HCT116 (cell line): ENCODE measurements at regions not wholly inside any gene's neighbourhood (a gene's known extent, or its start where the extent isn't known, plus 50 kb on each side); places are given as distances from the start of the nearest gene placed in this dataset.

Experiments used
- ATAC-seq: fragments of 200-7000 bp; cut with Tn5 transposase; 2 replicates; pipeline ENCODE4 v1.9.1; 2020; ENCODE audit warnings: mild to moderate bottlenecking, moderate library complexity
- BruUV-seq: library from RNA; stranded (reverse); fragments of 400-500 nt; replicated peaks from 2 replicates; lab custom pipeline; 2021; lab: Mats Ljungman, UMichigan
- CTCF ChIA-PET: fragments of 300-600 bp; sonication (Branson Sonifier 250); formaldehyde crosslinking; loops from one replicate; lab custom pipeline; 2021; ENCODE audit warnings: antibody characterized with exemption; lab: Charles Lee
- POLR2A ChIA-PET: fragments of 300-600, 350-600 bp; sonication (Branson Sonifier 250); formaldehyde crosslinking; loops from one replicate; lab custom pipeline; 2021; ENCODE audit warnings: antibody characterized with exemption; lab: Charles Lee
- RAD21 ChIA-PET, 2 experiments: fragments of 300-600 bp; sonication (Branson Sonifier 250); formaldehyde crosslinking; loops; one replicate each; lab custom pipeline; 2023; ENCODE audit warnings: low total read pairs in 2 of 2; ENCODE audit not compliant: uncharacterized antibody in 2 of 2, unreplicated experiment in 2 of 2, low non-redundant PET in 1 of 2; lab: Charles Lee
- DNase-seq: peaks from one replicate; pipeline ENCODE4 v3.0.0-alpha.2; 2010; ENCODE audit warnings: low read depth, low spot score
- H2AFZ ChIP-seq: fragments of 200-600 bp; shearing (Covaris generic), sonication (generic); 2 replicates; pipeline ENCODE4 v1.6.1; 2017; ENCODE audit warnings: low read depth, mixed run types, mixed read lengths, antibody characterized with exemption, low read length; ENCODE audit not compliant: poor library complexity, severe bottlenecking
- H3K27ac ChIP-seq: 2 replicates; pipeline ENCODE4 v1.5.1; 2012; ENCODE audit warnings: low read depth, low read length
- H3K27me3 ChIP-seq: fragments of 200-600 bp; sonication (generic); 2 replicates; pipeline ENCODE4 v1.6.1; 2016; ENCODE audit warnings: mixed run types, low read length, mixed read lengths; ENCODE audit not compliant: insufficient read depth
- H3K36me3 ChIP-seq, 2 experiments: fragments of 200-500 bp in 1 of 2; fragments of 200-600 bp in 1 of 2; sonication (Bioruptor generic) in 1 of 2; sonication (generic) in 1 of 2; 2 replicates each; pipeline versions ENCODE4 v1.5.1 to v1.6.1; 2014 to 2016; ENCODE audit warnings: low read length in 2 of 2, inconsistent platforms in 1 of 2, mixed read lengths in 1 of 2, mixed run types in 1 of 2; ENCODE audit not compliant: insufficient read depth in 2 of 2, control insufficient read depth in 1 of 2
- H3K4me1 ChIP-seq, 2 experiments: fragments of 200-600 bp in 1 of 2; sonication (generic) in 1 of 2; 2 replicates each; pipeline versions ENCODE4 v1.5.1 to v1.6.1; 2012 to 2017; ENCODE audit warnings: low read length in 2 of 2, inconsistent platforms in 1 of 2, mild to moderate bottlenecking in 1 of 2, mixed read lengths in 1 of 2, mixed run types in 1 of 2, moderate library complexity in 1 of 2; ENCODE audit not compliant: insufficient read depth in 2 of 2, control insufficient read depth in 1 of 2
- H3K4me2 ChIP-seq: fragments of 200-600 bp; sonication (generic); 2 replicates; pipeline ENCODE4 v1.6.1; 2017; ENCODE audit warnings: mixed run types, low read length, mixed read lengths
- H3K4me3 ChIP-seq, 2 experiments: fragments of 200-600 bp in 1 of 2; sonication (generic) in 1 of 2; replicated peaks in 1 of 2; 2 replicates each; pipeline ENCODE4 v1.5.1; 2011 to 2016; ENCODE audit warnings: low read length in 2 of 2, control low read depth in 1 of 2, low read depth in 1 of 2, mild to moderate bottlenecking in 1 of 2, mixed read lengths in 1 of 2, mixed run types in 1 of 2
- H3K79me2 ChIP-seq: fragments of 200-600 bp; sonication (generic); 2 replicates; pipeline ENCODE4 v1.6.1; 2017; ENCODE audit warnings: mild to moderate bottlenecking, mixed run types, low read length, moderate library complexity, mixed read lengths; ENCODE audit not compliant: insufficient read depth
- H3K9ac ChIP-seq: fragments of 200-600 bp; sonication (generic); 2 replicates; pipeline ENCODE4 v1.6.1; 2016; ENCODE audit warnings: low read length, mixed read lengths
- H3K9me2 ChIP-seq: fragments of 200-600 bp; sonication (generic), shearing (Covaris generic); 2 replicates; pipeline ENCODE4 v1.6.1; 2017; ENCODE audit warnings: mixed run types, mild to moderate bottlenecking, moderate library complexity; ENCODE audit not compliant: insufficient read depth
- H3K9me3 ChIP-seq, 2 experiments: fragments of 200-500 bp in 1 of 2; fragments of 200-600 bp in 1 of 2; sonication (Bioruptor generic) in 1 of 2; sonication (generic) in 1 of 2; 2 replicates each; pipeline ENCODE4 v1.6.1; 2014 to 2017; ENCODE audit warnings: low read length in 2 of 2, mixed read lengths in 2 of 2, inconsistent platforms in 1 of 2, low read depth in 1 of 2, mild to moderate bottlenecking in 1 of 2, mixed run types in 1 of 2, moderate library complexity in 1 of 2; ENCODE audit not compliant: control insufficient read depth in 1 of 2, insufficient read depth in 1 of 2
- H4K20me1 ChIP-seq: fragments of 200-600 bp; sonication (generic), shearing (Covaris generic); 2 replicates; pipeline ENCODE4 v1.6.1; 2017; ENCODE audit warnings: mixed run types, mild to moderate bottlenecking, moderate library complexity; ENCODE audit not compliant: insufficient read depth
- CBX3 ChIP-seq: IDR thresholded peaks from 2 replicates; pipeline ENCODE4 v1.6.1; 2012; ENCODE audit warnings: low read depth
- CEBPB ChIP-seq: IDR thresholded peaks from 2 replicates; pipeline ENCODE4 v1.6.1; 2012; ENCODE audit warnings: low read depth
- CTCF ChIP-seq, 3 experiments: fragments of 200-600 bp in 1 of 3; sonication (generic) in 1 of 3; IDR thresholded peaks in 2 of 3; conservative IDR thresholded peaks in 1 of 3; 2 replicates each; pipeline ENCODE4 v1.5.1; 2012 to 2017; ENCODE audit warnings: low read depth in 2 of 3, low read length in 2 of 3, antibody characterized with exemption in 1 of 3, borderline replicate concordance in 1 of 3, control low read depth in 1 of 3, mild to moderate bottlenecking in 1 of 3, mixed read lengths in 1 of 3, mixed run types in 1 of 3, moderate library complexity in 1 of 3; ENCODE audit not compliant: insufficient read depth in 1 of 3
- EGR1 ChIP-seq: IDR thresholded peaks from 2 replicates; pipeline ENCODE4 v1.6.1; 2012; ENCODE audit warnings: low read depth
- ELF1 ChIP-seq: IDR thresholded peaks from 2 replicates; pipeline ENCODE4 v1.6.1; 2012; ENCODE audit warnings: low read depth, borderline replicate concordance
- EZH2 ChIP-seq: fragments of 200-600 bp; sonication (generic); IDR thresholded peaks from 2 replicates; pipeline ENCODE4 v1.6.1; 2017; ENCODE audit warnings: antibody characterized with exemption, mixed run types
- EZH2phosphoT487 ChIP-seq: fragments of 200-600 bp; IDR thresholded peaks from 2 replicates; pipeline ENCODE4 v1.6.1; 2018; ENCODE audit warnings: antibody characterized with exemption, borderline replicate concordance
- FOSL1 ChIP-seq: IDR thresholded peaks from 2 replicates; pipeline ENCODE4 v1.6.1; 2012; ENCODE audit warnings: low read depth
- JUND ChIP-seq: IDR thresholded peaks from 2 replicates; pipeline ENCODE4 v1.6.1; 2012
- MAX ChIP-seq: IDR thresholded peaks from 2 replicates; pipeline ENCODE4 v1.6.1; 2012
- POLR2A ChIP-seq: IDR thresholded peaks from 2 replicates; pipeline ENCODE4 v1.7.0; 2011; ENCODE audit warnings: borderline replicate concordance; ENCODE audit not compliant: insufficient read depth, insufficient read length; ENCODE audit errors: extremely low read depth
- REST ChIP-seq: IDR thresholded peaks from 2 replicates; pipeline ENCODE4 v1.6.1; 2012; ENCODE audit warnings: low read depth
- SP1 ChIP-seq: IDR thresholded peaks from 2 replicates; pipeline ENCODE4 v1.6.1; 2012; ENCODE audit warnings: low read depth
- SRF ChIP-seq: IDR thresholded peaks from 2 replicates; pipeline ENCODE4 v1.6.1; 2012; ENCODE audit warnings: low read depth
- ZBTB33 ChIP-seq: IDR thresholded peaks from 2 replicates; pipeline ENCODE4 v1.6.1; 2011; ENCODE audit warnings: mild to moderate bottlenecking, low read length, moderate library complexity; ENCODE audit not compliant: insufficient replicate concordance; ENCODE audit errors: extremely low read depth
- ZFX ChIP-seq: fragments of 450-650 bp; IDR thresholded peaks from 2 replicates; pipeline ENCODE4 v1.6.1; 2017
- ZNF274 ChIP-seq: fragments of 200-500 bp; sonication (Bioruptor generic); IDR thresholded peaks from 2 replicates; pipeline ENCODE4 v1.6.1; 2014; ENCODE audit warnings: mild to moderate bottlenecking, low read depth, low read length, inconsistent platforms
- intact Hi-C: fragments of 100-400 bp; cut with micrococcal nuclease; formaldehyde crosslinking; loops from 2 replicates; pipeline ENCODE4 v1.10.0; 2022
- TF ChIP-seq, protein P1 (sequence below): IDR thresholded peaks from 2 replicates; pipeline ENCODE4 v1.6.1; 2012

DNA sequence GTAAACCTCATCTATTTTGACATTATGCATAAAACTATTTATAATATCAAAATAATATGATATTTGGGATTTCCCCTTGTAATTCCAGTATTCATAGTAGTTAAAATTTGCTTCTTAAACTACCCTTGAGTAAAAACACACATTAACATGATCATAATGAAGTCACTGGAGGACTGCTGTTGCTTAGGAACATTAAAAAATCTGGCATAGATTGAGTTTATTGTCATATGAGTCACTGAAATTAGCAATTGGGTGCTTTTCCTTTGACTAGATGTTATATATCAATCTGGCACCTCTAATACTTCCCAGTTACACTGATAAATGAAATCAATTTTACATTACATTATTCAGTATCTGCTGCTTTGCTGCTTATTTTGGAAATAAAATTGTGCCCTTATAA, 57.0 kb upstream of the ZC3H15 start:
- ATAC-seq: no peak

More for the DNA sequence above, 57.0 kb upstream of the ZC3H15 start:
- H3K27me3 ChIP-seq: no peaks in the 10 kb centered on the region
- H2AFZ ChIP-seq: no peak overlapping the region
- H3K36me3 ChIP-seq: no peaks in the 10 kb centered on the region
- no peak overlapping the region for H3K4me2 ChIP-seq
- H3K4me3 ChIP-seq: no peak overlapping the region
- no peaks in the 10 kb centered on the region for H3K9me2 ChIP-seq
- no peaks in the 10 kb centered on the region for H3K79me2 ChIP-seq
- ChIA-PET CTCF (no interaction called here), RAD21 (no interaction called here), POLR2A (no interaction called here)
- no peak overlapping the region for H3K9ac ChIP-seq
- no peaks in the 10 kb centered on the region for H4K20me1 ChIP-seq
- BruUV-seq: no TSS peak
- intact Hi-C loops: no loop called here
- H3K4me1 ChIP-seq: no peaks in the 10 kb centered on the region
- TF ChIP-seq ZBTB33 (no peak), FOSL1 (no peak), CEBPB (no peak), CBX3 (no peak), MAX (no peak), EZH2 (no peak), ZNF274 (no peak), REST (no peak), EZH2phosphoT487 (no peak), CTCF (IDR thresholded peaks at IDR 0.05 in 2 of 3, conservative IDR thresholded peaks at IDR 0.05 in 1 of 3; ENCODE audit: borderline replicate concordance in 1 of 3, insufficient read depth in 1 of 3, low read depth in 2 of 3, low read length in 2 of 3) (no peak), ZFX (no peak), SP1 (no peak), POLR2A (no peak), EGR1 (no peak), SRF (no peak), ELF1 (no peak), JUND (no peak)
- TF ChIP-seq, protein P1, sequence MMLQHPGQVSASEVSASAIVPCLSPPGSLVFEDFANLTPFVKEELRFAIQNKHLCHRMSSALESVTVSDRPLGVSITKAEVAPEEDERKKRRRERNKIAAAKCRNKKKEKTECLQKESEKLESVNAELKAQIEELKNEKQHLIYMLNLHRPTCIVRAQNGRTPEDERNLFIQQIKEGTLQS: no peak
- H3K9me3 ChIP-seq: no peaks in the 10 kb centered on the region
- no peak overlapping the region for H3K27ac ChIP-seq
- DNase-seq: no peak
